ENCODE measurements at regions not wholly inside any gene's neighbourhood (a gene's known extent, or its start where the extent isn't known, plus 50 kb on each side); places are given as distances from the start of the nearest gene placed in this dataset.

DNA sequence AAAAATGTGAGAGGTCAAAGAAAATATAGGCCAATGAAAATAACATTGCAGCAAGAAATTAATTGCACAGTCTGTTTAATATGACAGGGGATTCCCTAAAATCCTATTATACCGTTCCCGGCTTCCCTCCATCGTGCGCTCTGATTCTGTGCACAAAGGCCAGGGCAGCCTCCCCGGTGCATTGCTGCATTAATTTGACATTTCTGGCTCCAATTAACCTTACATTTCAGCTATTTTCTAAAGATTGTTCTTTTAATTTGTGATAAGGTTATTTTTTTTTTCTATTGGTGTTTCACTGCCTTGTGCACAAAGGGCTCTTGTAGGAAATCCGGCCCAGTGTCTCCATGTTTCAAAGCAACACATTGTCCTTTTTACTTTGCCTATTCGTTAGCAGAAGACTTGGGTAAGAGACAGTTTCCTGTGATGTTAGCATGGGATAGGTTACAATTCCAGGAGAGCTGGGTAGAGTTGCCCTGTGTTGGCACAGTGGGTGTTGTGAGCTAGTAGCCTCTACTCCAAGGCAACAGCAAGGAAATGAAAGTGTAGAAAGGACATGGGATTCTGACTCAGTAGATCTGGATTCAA lies 257.3 kb upstream of the IGF1R start:
- no peak for DNase-seq

DNA sequence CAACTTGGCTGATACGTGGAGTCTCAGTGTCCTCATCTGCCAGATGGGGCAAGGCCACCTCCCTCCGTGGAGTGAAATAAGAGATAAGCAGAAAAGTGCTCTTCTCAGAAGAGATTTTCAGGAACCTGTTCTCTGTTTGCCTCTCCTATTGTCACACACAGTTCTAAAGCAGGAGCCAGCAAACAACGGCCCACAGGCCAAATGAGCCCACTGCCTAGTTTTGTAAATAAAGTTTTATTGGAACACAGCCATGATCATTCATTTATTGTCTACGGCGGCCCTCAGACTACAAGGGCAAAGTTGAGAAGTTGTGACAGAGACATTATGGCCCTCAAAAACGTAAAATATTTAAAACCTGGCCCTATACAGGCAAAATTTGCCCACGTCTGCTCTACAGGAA lies 256.8 kb upstream of the IGF1R start:
- DNase-seq, result no peak

DNA sequence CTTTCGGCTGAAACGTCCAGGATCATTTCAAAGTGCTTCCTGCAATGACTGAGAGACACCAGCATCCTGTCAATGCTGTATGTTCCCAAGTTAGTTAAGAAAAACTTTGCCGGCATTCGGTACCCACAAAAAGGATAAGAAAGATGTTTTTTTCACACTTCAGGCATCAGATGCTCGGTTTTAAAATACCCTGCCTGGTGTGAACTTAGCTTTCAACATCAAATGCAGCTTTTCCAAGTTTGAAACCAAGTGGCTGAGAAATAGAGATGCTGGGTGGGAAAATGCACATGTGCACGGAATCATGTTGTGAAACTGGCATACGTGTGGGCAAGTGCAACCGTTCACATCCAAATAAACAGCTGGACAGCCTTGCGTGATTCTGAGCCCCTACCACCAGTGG lies 254.9 kb upstream of the IGF1R start:
- DNase-seq, result no peak

DNA sequence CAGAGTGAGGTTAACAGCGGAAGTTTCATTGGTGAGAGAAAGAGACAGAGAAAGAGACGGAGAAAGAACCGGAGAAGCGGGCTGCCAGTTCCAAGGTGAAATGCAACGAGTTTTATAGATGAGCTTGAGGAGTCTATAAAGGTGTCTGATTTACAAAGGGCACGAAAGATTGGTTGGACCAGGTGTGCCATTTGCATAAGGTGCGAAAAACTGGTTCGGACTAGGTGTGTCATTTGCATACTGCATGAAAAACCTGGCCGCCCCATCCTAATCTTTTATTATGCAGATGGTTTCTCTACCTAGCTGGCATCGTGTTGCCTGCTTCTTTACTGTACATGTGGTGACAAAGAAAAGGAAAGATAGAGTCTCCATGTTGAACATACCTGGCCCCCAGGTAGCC lies 253.8 kb upstream of the IGF1R start:
- DNase-seq, result no peak

DNA sequence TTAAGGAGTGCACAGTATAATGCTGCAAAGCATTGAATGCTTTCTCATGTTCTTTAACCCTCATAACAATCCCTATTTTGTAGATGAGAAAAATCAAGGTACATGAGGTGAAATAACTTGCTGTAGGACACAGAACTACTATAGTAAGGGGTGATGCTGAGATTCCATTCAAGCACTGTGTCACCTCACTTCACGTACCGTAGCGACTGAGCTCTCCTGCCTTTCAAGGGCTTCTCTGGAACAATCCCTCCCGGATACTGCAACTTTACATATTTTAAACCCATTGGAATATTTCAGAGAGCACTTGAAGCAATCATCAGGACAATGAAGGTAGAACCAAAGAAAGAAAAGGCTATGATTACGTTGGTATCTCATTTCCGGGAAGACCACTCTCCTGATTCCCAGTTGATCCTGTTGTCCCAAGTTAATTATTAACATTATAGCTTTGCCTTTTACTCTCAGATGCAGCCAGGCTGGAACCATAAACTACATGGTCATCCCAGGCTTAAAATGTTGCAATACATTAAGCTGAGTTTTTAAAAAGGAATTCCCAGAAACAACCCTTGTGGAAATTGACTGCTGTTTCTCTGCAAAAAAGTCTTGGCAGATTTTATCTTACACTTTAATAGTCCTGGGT lies 252.2 kb upstream of the IGF1R start:
- DNase-seq, result no peak

DNA sequence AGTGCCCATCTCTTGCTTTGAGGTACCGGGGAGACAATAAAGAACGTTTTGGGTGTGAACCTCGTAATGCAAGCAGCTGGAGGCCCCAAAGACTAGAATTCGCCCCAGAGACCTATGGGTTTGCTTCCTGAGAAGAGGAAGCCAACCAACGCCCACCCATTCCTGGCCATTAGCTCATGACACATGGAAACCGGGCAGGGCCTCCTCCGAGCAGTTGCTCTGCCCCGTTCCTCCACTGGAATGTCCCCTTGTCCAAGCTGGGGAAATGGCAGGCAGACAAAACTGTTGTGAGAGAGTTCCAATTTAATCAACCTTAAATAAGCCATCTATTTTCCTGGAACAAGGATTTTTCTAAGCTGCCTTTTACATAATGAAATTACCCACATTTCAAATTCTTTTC lies 250.9 kb upstream of the IGF1R start:
- DNase-seq, result no peak

DNA sequence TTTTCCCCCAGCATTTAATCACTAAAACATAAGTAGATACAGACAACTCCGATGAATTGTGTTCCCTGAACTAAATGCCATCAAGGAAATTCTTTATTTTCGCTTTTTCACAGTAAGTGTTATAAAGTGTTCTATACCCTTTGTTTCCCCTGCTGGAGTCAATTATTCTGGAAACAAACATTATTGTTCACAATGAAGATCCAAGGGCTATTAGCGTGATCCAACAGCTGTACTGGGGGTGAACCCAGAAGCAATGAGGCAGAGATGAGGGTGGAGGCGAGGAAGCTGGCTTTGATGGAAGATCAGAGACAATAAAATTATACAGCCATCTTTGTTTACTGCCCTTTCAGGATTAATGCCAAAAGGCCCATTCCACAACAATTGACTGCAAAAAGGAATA lies 250.3 kb upstream of the IGF1R start:
- no peak for DNase-seq

DNA sequence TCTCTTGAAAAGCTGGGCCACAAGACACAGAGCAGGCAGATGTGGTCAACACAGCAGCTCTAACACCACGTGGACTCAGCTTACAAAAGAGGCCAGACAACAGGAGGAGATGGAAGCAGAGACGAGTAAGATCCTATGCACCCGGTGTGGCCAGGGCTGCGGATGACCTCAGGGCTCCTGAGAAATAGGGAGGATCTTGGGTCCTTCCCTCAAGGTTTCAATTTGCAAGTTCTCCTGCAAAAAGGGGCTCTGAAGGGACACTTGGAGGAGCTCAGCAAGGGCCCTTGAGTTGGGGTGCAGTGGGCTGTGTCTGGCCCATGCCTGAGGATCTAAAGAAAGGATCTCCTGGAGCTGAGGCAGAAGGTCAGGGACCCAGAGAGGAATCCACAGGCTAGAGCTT lies 249.5 kb upstream of the IGF1R start:
- DNase-seq, result no peak

DNA sequence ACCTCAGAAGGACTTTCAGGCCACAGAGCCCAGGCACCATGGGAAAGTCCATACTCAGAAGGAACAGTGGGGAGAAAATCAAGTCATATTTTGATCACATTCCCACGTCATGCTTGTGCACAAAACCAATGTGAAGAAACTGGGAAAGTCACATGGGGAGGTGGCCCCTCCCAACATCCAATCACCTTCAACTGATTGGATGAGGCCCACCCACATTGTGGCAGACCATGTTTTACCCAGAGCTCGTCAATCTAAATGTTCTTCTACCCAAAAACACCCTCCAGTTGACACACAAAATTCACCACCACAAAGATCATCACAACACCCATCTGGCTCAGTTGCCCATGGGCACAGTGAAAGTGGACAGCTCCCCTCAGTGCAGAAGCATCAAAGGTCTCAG lies 248.2 kb upstream of the IGF1R start:
- no peak for DNase-seq

DNA sequence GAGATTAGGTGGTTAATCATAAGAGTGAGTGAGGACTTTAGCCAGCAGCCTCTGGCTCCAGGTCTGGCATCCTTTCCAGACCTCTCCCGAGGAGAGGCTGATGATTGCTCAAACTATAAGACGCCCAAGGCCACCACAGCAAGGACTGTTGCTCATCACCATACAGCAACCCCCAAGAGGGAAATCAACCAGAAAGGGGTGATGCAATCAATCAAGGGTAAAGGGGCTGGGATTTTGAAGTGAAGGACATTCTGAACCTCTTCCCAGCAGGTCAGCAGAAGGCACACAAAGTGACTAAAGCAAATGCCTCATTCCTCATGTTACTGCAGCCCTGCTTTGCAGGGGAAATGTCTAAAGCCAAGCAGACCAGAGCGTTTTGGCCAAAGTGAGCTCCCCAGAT lies 247.3 kb upstream of the IGF1R start:
- no peak for DNase-seq

DNA sequence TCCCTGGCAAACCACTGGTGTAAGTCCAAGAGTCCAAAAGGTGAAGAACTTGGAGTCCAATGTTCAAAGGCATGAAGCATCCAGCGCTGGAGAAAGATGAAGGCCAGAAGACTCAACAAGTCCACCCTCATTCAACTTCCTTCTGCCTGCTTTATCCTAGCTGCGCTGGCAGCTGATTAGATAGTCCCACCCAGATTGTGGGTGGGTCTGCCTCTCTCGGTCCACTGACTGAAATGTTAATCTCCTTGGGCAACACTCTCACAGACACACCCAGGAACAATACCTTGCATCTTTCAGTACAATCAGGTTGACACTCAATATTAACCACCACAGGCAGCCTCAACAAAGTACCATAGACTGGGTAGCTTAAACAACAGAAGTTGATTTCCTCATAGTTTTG lies 245.9 kb upstream of the IGF1R start:
- DNase-seq, result no peak

DNA sequence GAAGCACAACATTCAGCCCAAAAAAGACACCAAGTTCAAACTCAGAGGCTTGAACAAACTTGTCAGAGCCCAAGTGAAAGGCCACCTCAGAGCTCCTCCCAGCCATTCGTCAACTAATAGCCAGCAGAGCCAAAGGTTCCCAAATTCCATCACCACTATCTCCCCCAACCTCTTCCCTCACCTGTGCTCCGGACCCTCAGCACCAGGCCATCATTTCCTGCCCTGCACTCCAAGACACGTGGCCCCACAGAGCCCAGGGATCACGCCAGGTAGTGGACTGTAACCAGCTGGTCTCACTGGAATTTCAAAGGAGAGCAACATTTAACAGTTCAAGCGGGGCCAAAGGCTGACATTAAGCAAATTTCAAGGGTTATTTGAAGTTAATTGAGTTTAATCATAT lies 245.2 kb upstream of the IGF1R start:
- no peak for DNase-seq

DNA sequence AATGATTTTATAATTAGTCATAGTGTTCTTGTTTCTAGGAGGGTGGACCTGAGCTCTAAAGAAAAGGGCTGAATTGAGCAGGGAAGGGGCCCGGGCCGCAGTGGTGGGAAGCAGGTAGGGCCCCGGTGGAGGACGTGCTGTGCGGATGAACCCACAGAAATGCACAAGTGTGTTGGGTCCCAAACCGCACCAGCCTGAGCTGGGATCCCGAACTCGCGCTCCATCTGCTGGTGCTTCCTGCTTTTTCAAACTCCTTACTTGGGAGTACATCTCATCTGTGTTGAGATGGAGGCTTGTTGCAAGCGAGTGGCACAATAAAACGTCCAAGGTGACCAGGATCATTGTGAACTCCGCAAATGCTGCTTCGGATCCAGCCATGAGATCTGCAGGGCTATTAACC lies 244.8 kb upstream of the IGF1R start:
- DNase-seq, result no peak

DNA sequence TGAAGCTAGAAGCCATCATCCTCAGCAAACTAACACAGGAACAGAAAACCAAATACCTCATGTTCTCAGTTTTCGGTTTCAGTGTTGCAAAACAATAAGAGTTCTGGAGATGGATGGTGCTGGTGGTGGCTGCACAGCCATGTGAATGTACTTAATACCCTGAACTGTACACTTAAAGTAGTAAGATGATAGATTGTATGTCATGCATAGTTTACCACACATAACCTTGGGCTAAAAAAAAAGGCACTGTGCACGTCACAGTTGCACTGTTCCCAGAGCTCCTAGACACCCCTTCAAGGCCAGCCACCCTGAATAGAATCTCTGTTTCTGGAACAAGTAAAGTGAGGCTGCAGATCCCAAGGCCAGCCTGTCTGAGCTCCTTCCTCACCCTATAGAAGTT lies 243.3 kb upstream of the IGF1R start:
- no peak for DNase-seq

DNA sequence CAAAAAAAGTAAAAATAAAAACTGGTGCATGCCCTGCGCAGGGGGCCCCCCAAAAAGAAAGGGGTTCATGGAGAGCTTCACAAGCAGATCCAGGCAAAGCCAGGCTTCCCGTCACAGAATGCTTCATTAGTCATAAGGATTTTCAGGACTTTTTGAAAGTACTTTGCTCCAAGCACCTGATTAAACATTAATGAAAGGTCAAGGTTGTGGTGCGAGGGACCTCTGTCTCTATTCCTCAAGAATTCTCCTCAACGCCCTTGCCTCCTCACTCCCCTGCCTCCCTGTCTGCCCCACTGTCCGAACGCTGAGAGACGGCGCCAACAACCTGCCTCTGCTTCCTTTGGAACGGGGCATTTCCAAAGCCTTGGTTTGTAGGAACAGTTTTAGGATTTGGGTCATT lies 240.1 kb upstream of the IGF1R start:
- no peak for DNase-seq

DNA sequence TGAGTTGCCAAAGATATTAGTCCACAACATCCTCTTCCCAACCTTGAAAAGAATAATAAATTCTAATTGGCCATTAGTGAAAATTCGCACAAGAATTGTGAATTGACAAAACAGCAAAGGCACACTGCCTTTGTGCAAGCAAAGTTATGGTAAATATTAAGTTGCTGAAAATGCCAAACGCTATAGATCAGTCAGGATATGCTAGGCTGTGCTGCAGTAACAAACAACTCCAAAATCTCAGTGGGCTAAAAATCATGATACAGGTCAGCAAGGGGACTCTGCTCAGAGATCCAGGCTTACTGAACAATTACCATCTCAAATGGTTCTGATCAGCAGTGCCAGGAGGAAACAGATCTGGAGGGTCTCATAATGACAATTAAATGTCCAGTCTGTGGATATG lies 238.0 kb upstream of the IGF1R start:
- no peak for DNase-seq

DNA sequence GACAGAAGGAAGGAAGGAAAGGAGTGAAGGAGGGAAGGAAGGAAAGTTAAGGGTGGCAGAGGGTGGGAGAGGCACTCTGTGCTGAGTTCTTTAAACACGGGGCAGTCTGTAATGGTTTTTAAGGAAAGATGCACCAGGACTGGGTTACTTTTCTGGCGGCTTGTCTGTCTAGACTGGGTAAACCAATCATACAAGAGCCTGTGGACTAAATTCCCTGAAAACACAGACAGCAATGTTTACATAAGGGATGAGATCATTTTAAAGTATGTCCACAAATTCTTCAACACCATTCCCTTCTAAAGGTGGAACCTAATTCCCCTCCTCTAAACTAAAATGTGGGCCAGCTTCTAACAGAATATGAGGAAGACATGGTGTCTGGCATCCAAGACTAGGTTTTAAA lies 235.5 kb upstream of the IGF1R start:
- no peak for DNase-seq

DNA sequence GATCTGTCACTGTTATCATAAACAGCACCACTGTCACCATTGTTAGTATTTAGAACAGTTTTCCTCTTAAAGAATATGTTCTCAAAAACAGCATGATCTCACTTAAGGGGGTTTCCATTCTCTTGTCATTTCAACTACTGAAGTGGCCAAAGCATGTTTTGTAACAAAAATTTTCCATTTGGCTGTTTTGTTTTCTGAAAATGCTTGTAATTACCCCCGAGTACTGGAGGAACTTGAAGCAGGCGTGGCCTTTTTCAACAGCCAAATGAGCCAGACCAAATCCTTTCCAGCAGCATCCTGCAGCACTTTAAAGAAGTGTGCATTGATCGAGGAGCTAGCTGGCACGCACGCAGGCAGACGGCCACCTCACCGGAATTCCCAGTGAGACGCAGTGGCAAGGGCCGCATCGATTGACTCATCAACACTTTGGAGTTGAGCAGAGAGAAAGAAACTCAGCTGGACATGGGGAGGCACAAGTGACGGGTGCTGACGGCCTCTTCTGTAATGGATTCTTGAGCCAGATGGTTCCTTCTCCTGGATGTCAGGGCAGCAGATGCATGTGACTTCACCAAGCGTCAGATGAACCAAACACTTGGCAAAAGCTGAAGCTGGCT lies 234.3 kb upstream of the IGF1R start:
- no peak for DNase-seq

DNA sequence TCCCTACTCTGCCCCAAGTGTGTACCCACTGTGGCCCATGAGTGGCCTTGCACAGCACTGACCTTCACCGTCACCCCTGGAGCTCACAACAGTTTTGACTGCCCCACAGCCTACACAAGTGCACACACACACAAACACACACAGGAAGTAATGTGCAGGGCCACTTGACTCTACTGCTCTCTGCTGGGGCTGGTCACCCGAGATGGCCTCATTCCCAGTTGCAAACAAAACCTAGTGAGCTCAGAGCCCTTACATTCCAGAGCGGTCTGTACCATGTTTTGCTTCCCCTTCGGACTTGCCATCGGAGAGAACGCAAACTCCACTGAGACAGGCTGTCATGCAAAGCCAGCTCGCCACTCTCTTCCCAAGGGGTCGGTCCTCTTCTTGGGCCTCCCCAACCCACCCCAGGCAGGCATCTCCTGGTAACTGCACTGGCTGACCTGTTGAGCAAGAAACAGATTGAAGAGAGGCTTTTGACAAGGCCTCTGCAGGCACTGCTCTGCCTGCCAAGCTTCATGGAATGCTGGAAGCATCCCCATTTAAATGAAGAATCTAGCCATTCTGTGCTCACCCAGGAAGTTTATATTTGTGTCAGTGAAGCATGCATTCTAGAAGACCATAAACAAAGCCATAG lies 232.0 kb upstream of the IGF1R start:
- no peak for DNase-seq

DNA sequence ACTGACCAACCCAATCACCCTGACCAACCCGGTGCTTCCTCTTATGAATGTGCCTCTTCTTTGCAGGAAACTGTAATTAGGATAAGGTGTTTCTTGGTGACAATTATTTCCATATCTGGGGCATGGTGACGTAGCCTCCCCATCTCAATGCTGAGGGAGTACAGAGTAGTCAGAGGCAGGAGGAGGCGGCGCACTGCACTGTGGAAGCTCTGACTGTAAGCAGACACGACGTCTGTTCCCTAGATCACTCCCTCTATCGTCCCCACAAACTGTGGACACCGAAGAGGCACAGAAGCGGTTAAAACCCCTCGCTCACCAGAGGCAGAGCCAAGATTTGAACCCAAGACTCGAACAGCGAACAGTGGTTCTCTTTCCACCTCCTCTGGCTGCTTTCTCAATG lies 231.0 kb upstream of the IGF1R start:
- no peak for DNase-seq

DNA sequence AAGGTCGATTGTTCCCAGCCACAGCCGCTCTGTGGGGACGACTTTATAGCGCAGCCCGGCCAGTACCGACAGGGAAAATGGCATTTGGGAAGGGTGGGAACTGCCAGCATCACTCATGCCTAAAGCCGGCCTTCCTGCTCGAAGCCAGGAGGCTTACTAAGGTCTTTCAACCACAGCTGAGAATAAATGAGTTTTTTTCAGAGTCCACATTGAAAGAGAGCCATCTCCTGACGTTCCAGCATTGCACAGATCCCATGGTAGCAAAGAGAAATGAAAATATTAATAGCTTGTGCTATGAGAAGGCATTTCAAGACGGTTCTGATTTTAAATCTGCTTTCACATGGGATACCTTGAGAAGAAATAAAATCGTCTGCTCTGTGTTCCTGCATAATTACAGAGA lies 230.2 kb upstream of the IGF1R start:
- DNase-seq, result no peak

DNA sequence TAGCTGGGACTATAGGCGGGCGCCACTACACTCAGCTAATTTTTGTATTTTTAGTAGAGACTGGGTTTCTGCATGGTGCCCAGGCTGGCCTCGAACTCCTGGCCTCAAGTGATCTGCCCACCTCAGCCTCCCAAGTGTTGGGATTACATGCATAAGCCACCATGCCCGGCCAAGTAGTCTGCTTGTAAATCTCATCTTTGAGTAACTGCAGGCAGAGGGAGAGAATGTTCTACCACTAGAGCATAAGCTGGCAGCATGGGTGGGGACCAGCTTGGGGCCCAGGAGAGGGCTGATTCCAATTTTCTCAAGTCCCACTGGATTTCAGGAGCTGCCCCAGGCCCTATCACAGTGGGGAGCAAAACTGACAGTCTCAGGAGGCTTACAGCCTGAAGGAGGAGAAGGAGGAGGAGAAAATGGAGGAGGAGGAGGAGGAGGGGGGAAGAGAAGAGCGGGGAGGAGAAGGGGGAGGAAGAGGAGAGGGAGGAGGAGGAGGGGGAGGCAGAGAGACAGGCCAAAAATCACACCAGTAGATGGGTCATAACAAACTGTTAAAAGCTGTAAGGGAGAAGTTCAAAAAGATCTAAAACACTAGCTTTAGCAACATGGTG lies 229.1 kb upstream of the IGF1R start:
- DNase-seq, result no peak

DNA sequence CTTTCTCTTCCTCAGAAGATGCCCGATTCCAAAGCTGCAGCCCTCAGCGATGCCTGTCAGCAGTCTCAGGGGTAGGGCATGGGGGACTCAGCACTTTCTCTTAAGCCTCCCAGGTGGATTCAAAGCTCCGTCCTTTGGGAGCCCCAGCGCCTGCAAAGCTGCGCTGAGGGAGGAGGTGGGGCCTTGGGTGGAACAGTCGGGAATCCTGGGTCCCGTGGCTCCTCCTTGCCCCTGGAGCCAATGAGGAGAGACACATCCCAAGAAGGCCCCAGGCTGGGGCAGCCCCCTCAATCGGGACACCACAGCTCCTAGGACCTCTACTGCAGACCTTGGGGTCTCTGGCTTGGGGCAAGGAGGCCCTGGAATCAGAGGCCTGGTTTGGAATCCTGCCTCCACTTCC lies 227.5 kb upstream of the IGF1R start:
- DNase-seq, result no peak
